ENCODE measurements at regions not wholly inside any gene's neighbourhood (a gene's known extent, or its start where the extent isn't known, plus 50 kb on each side); places are given as distances from the start of the nearest gene placed in this dataset.

DNA sequence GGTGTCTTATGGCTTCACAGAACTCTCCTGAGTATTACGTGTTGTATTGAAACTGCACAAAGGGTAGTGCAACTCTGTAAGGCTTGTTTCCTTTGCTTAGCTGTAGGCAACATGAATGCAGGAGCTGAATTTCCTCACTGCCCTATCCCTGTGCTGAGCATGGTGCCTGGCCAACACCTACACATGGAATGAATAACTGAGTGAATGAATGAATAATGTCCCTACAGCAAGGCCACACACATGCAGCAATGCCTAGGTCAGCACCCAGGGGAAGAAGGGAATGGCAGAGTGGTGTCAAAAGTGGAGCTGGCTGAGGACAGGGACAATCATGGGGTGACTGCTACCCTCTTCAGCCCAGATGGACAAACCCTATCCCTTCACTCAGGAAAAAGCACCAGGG lies 655.9 kb downstream of the PTPRU start:
- no peak for TF ChIP-seq POLR2A (IDR thresholded peaks at IDR 0.05; ENCODE audit: low read length)
- no peak for TF ChIP-seq GATA1 (IDR thresholded peaks at IDR 0.05; ENCODE audit: low read depth, low read length)

All from erythroblast (primary cell).